ENCODE measurements at regions not wholly inside any gene's neighbourhood (a gene's known extent, or its start where the extent isn't known, plus 50 kb on each side); places are given as distances from the start of the nearest gene placed in this dataset.

GRCh38 chrX:8971116-8971515 lies 62.8 kb downstream of the FAM9B start:
- DNase-seq (ENCODE audit: low spot score), result no peak

GRCh38 chrX:8969378-8969777 lies 64.5 kb downstream of the FAM9B start:
- no peak for DNase-seq (ENCODE audit: low spot score)

- DNase-seq (ENCODE audit: low spot score), result no peak
Observed at GRCh38 chrX:8967461-8967860, 66.5 kb downstream of the FAM9B start.

- no peak for DNase-seq (ENCODE audit: low spot score)
Observed at GRCh38 chrX:8960957-8961468, 72.9 kb downstream of the FAM9B start.

- DNase-seq (ENCODE audit: low spot score), result no peak
Observed at GRCh38 chrX:8955511-8955910, 78.4 kb downstream of the FAM9B start.

GRCh38 chrX:8946563-8946962 lies 87.4 kb downstream of the FAM9B start:
- no peak for DNase-seq (ENCODE audit: low spot score)

GRCh38 chrX:8939322-8939721 lies 94.6 kb downstream of the FAM9B start:
- no peak for DNase-seq (ENCODE audit: low spot score)

- no peak for DNase-seq (ENCODE audit: low spot score)
Observed at GRCh38 chrX:8927701-8928100, 106.2 kb downstream of the FAM9B start.

- DNase-seq (ENCODE audit: low spot score), result no peak
Observed at GRCh38 chrX:8927066-8927635, 106.8 kb downstream of the FAM9B start.

- no peak for DNase-seq (ENCODE audit: low spot score)
Observed at GRCh38 chrX:8921615-8922014, 112.3 kb downstream of the FAM9B start.

- DNase-seq (ENCODE audit: low spot score), result no peak
Observed at GRCh38 chrX:8919801-8920200, 114.1 kb downstream of the FAM9B start.

- DNase-seq (ENCODE audit: low spot score), result no peak
Observed at GRCh38 chrX:8916697-8917096, 115.5 kb upstream of the FAM9A start.

GRCh38 chrX:8914681-8915080 lies 113.5 kb upstream of the FAM9A start:
- DNase-seq (ENCODE audit: low spot score), result no peak

GRCh38 chrX:8913655-8914409 lies 112.6 kb upstream of the FAM9A start:
- peak; percentile 30 for DNase-seq (ENCODE audit: low spot score)

GRCh38 chrX:8907688-8908087 lies 106.5 kb upstream of the FAM9A start:
- DNase-seq (ENCODE audit: low spot score), result no peak

- DNase-seq (ENCODE audit: low spot score), result no peak
Observed at GRCh38 chrX:8906299-8906938, 105.2 kb upstream of the FAM9A start.

GRCh38 chrX:8897259-8897658 lies 96.1 kb upstream of the FAM9A start:
- no peak for DNase-seq (ENCODE audit: low spot score)

GRCh38 chrX:8890794-8891193 lies 89.6 kb upstream of the FAM9A start:
- no peak for DNase-seq (ENCODE audit: low spot score)

GRCh38 chrX:8887004-8887403 lies 85.8 kb upstream of the FAM9A start:
- DNase-seq (ENCODE audit: low spot score), result no peak

GRCh38 chrX:8879750-8880149 lies 78.6 kb upstream of the FAM9A start:
- DNase-seq (ENCODE audit: low spot score), result peak; percentile 14

- DNase-seq (ENCODE audit: low spot score), result no peak
Observed at GRCh38 chrX:8873956-8874355, 72.8 kb upstream of the FAM9A start.

- no peak for DNase-seq (ENCODE audit: low spot score)
Observed at GRCh38 chrX:8873102-8873501, 71.9 kb upstream of the FAM9A start.

GRCh38 chrX:8870411-8870810 lies 69.2 kb upstream of the FAM9A start:
- no peak for DNase-seq (ENCODE audit: low spot score)

Measured in AG08396 (cell line).